Chondrocyte (in vitro differentiated cells): ENCODE measurements at regions not wholly inside any gene's neighbourhood (a gene's known extent, or its start where the extent isn't known, plus 50 kb on each side); places are given as distances from the start of the nearest gene placed in this dataset.

Experiments
- DNase-seq: peaks from one replicate; pipeline ENCODE4 v3.0.0; 2021; ENCODE audit warnings: mixed read lengths, low spot score
- H3K27ac Mint-ChIP-seq: one replicate; pipeline ENCODE4 v1.8.0; 2021; ENCODE audit warnings: mild to moderate bottlenecking, moderate library complexity, mixed read lengths; ENCODE audit not compliant: unreplicated experiment
- H3K27me3 Mint-ChIP-seq: 2 replicates; pipeline ENCODE4 v1.8.0; 2021; ENCODE audit warnings: low read depth, mixed read lengths
- H3K36me3 Mint-ChIP-seq: 2 replicates; pipeline ENCODE4 v1.8.0; 2021; ENCODE audit warnings: low read depth, mixed read lengths
- H3K4me1 Mint-ChIP-seq: 2 replicates; pipeline ENCODE4 v1.8.0; 2021; ENCODE audit warnings: low read depth, mild to moderate bottlenecking, mixed read lengths
- H3K4me3 Mint-ChIP-seq: one replicate; pipeline ENCODE4 v1.8.0; 2021; ENCODE audit warnings: mild to moderate bottlenecking, moderate library complexity, mixed read lengths; ENCODE audit not compliant: unreplicated experiment
- H3K9me3 Mint-ChIP-seq: 2 replicates; pipeline ENCODE4 v1.8.0; 2021; ENCODE audit warnings: low read depth, mixed read lengths
- TF ChIP-seq, protein P1 (sequence below): fragments of 200-600 bp; sonication (generic); IDR thresholded peaks from 2 replicates; pipeline ENCODE4 v1.5.0; 2021; ENCODE audit warnings: antibody characterized with exemption, mild to moderate bottlenecking, moderate library complexity

DNA sequence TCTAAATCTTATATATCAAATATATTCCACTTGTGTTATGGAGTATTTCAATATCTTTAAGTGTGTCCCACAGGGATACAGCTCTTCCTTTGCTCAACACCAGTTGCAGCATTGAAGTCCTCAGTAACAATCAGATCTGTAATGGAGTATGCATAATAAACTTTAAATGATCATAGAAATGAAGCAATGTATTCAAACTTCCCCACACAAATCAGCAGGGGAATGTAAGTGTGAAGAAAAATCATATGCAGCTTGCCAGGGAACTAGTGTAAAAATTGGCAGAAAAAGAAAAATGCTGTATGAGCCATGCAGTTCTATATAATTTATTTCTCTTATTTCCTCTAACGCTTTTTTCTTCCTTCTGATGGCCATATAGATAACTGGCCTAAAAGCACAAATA lies 444.3 kb upstream of the VSTM2A start:
- no peak for DNase-seq
- no peaks in the 10 kb centered on the region for H3K36me3 Mint-ChIP-seq
- H3K4me3 Mint-ChIP-seq = no peak overlapping the region
- TF ChIP-seq, protein P1, sequence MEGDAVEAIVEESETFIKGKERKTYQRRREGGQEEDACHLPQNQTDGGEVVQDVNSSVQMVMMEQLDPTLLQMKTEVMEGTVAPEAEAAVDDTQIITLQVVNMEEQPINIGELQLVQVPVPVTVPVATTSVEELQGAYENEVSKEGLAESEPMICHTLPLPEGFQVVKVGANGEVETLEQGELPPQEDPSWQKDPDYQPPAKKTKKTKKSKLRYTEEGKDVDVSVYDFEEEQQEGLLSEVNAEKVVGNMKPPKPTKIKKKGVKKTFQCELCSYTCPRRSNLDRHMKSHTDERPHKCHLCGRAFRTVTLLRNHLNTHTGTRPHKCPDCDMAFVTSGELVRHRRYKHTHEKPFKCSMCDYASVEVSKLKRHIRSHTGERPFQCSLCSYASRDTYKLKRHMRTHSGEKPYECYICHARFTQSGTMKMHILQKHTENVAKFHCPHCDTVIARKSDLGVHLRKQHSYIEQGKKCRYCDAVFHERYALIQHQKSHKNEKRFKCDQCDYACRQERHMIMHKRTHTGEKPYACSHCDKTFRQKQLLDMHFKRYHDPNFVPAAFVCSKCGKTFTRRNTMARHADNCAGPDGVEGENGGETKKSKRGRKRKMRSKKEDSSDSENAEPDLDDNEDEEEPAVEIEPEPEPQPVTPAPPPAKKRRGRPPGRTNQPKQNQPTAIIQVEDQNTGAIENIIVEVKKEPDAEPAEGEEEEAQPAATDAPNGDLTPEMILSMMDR = no peak
- H3K27me3 Mint-ChIP-seq = peaks cover 3% of the 10 kb centered on the region
- no peaks in the 10 kb centered on the region for H3K9me3 Mint-ChIP-seq
- no peaks in the 10 kb centered on the region for H3K4me1 Mint-ChIP-seq
- no peak overlapping the region for H3K27ac Mint-ChIP-seq

DNA sequence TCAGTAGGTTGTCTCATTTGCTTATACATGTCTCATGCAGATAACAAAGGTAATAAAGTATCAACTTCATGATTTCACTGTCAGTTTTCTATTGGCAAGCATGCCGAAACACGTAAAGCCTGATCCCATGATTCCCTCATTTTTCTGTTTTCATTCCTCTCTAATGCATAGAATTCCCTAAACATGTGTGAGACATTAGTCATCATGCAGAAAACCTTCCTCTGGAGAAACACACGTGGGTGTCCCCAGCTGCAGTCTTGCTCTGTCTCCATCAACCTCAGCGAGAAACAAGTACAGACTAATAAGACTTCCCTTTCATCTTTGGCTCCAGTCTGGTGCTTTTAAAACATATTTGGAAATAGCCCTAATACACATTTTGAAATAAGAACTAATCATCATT lies 432.7 kb upstream of the VSTM2A start:
- no peak overlapping the region for H3K4me3 Mint-ChIP-seq
- no peak overlapping the region for H3K27ac Mint-ChIP-seq
- no peaks in the 10 kb centered on the region for H3K9me3 Mint-ChIP-seq
- no peaks in the 10 kb centered on the region for H3K36me3 Mint-ChIP-seq
- no peak for DNase-seq
- no peaks in the 10 kb centered on the region for H3K4me1 Mint-ChIP-seq
- TF ChIP-seq, protein P1 = no peak
- H3K27me3 Mint-ChIP-seq = peaks cover 3% of the 10 kb centered on the region

DNA sequence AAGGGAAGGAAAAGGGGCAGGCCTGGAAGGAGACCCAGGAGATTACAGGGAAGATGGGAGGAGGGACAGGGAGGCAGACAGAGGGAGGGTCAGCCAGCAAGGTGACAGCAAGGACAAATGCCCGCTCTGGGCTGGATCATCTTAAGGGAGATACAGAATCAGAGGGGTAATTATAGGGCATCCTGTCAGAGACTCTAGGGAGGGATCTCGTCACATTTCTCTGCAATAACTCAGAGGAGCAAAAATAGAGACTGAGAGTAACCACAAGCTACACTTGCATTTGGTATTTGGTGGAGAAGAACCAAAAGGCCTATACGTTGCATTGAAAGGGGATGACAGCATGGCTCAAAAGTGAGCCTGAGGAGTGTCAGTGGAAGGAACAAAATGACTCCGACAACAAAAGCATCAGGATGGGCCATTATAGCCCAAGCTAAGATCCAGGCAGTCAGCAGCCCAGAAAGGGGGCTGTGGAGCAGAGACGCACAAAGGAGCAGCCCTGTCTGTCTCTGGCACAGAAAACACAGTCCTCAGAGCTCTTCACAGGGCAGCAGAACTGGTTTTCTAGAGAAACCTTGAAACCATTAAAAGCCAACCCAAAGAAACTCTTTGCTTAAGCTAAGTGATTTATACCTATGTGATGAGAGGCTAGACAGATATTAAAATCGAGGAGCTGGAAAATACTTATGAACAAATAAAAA lies 430.2 kb upstream of the VSTM2A start:
- no peaks in the 10 kb centered on the region for H3K9me3 Mint-ChIP-seq

DNA sequence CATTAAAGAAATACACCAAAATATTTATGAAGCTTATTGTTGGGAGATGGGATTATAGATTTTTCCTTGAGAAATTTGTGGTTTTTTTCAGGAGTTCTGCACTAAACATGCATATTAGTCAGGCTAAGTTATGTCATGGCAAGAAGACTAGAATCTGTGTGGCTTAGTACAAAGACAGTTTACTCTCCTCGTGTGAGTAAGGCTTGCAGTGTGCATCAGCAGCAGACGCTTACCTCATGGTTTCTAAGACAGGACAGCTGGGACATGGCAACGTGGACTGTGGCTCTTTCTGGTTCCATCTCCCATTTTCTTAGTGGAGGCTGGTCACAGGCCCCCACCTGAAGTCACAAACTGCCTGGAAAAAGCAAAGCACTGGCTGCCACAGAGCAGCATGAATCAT lies 429.6 kb upstream of the VSTM2A start:
- peaks cover 3% of the 10 kb centered on the region for H3K27me3 Mint-ChIP-seq
- H3K4me3 Mint-ChIP-seq = no peak overlapping the region
- H3K9me3 Mint-ChIP-seq = no peaks in the 10 kb centered on the region
- H3K36me3 Mint-ChIP-seq = no peaks in the 10 kb centered on the region
- no peak overlapping the region for H3K27ac Mint-ChIP-seq
- H3K4me1 Mint-ChIP-seq = no peaks in the 10 kb centered on the region
- TF ChIP-seq, protein P1 = no peak
- DNase-seq = no peak

More for the DNA sequence above, 430.2 kb upstream of the VSTM2A start:
- H3K4me1 Mint-ChIP-seq = no peaks in the 10 kb centered on the region
- no peaks in the 10 kb centered on the region for H3K36me3 Mint-ChIP-seq
- H3K4me3 Mint-ChIP-seq = no peak overlapping the region
- no peak for DNase-seq
- no peak overlapping the region for H3K27ac Mint-ChIP-seq
- peaks cover 3% of the 10 kb centered on the region for H3K27me3 Mint-ChIP-seq
- TF ChIP-seq, protein P1 = no peak

DNA sequence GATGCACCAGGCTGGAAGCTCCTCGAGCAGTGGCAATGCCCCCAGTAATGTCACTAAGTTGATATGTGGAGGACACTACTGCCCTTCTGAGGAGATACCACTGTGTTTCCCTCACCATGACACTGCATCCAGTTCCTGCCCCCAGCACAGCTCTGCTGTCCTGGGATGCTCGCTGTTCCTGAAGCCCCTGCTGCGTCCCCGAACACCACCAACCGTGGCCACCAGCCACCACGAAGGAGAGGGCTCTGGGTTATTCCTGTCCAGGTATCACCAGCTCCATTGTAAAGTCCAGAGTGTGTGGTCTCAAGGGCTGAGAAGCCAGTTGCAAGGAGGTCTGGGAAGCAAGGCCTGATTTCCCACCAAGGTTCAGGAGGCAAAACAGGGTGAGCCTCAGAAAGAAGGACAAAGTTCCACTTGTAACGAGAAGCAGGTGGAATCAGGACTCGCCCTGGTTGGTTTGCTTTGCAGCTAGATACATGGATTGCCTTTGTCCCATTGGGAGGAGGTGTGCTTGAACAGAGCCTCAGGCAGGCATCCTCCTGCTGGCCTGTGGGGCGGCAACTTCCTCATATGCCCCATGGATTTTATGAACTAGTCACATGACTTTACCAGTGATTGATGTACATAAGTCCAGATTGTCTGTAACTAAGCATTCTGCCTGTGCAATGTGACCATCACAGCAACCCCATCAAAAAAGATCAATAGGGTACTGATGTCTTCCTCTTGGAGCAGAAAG lies 427.0 kb upstream of the VSTM2A start:
- Mint-ChIP-seq H3K36me3 (no peaks in the 10 kb centered on the region), H3K27me3 (peaks cover 3% of the 10 kb centered on the region), H3K4me3 (no peak overlapping the region), H3K27ac (no peak overlapping the region), H3K9me3 (no peaks in the 10 kb centered on the region), H3K4me1 (no peaks in the 10 kb centered on the region)
- no peak for DNase-seq
- TF ChIP-seq, protein P1 = no peak
